SKM-1 treated with dmso at 0.1 percent for 144 hours (cell line): ENCODE measurements at regions not wholly inside any gene's neighbourhood (a gene's known extent, or its start where the extent isn't known, plus 50 kb on each side); places are given as distances from the start of the nearest gene placed in this dataset.

Experiments
- DNase-seq: peaks from one replicate; lab custom pipeline; 2025; ENCODE audit not compliant: unreplicated experiment; lab: John Stamatoyannopoulos, UW

GRCh38 chr4:22122062-22122461 lies 173.5 kb upstream of the KCNIP4 start:
- DNase-seq, result no peak

- no peak for DNase-seq
Observed at GRCh38 chr4:22115262-22115661, 166.7 kb upstream of the KCNIP4 start.

- DNase-seq, result no peak
Observed at GRCh38 chr4:22103768-22104167, 155.2 kb upstream of the KCNIP4 start.

GRCh38 chr4:22099896-22100295 lies 151.3 kb upstream of the KCNIP4 start:
- DNase-seq, result no peak

- no peak for DNase-seq
Observed at GRCh38 chr4:22097596-22097995, 149.0 kb upstream of the KCNIP4 start.

- no peak for DNase-seq
Observed at GRCh38 chr4:22094217-22094616, 145.6 kb upstream of the KCNIP4 start.

GRCh38 chr4:22093126-22093525 lies 144.6 kb upstream of the KCNIP4 start:
- DNase-seq, result no peak

- no peak for DNase-seq
Observed at GRCh38 chr4:22091906-22092305, 143.3 kb upstream of the KCNIP4 start.

- no peak for DNase-seq
Observed at GRCh38 chr4:22091352-22091717, 142.8 kb upstream of the KCNIP4 start.

- no peak for DNase-seq
Observed at GRCh38 chr4:22090661-22091351, 142.2 kb upstream of the KCNIP4 start.

- DNase-seq, result no peak
Observed at GRCh38 chr4:22077571-22077970, 129.0 kb upstream of the KCNIP4 start.

- DNase-seq, result no peak
Observed at GRCh38 chr4:22072726-22073125, 124.2 kb upstream of the KCNIP4 start.

GRCh38 chr4:22072240-22072639 lies 123.7 kb upstream of the KCNIP4 start:
- DNase-seq, result no peak

- DNase-seq, result no peak
Observed at GRCh38 chr4:22071749-22072148, 123.2 kb upstream of the KCNIP4 start.

- DNase-seq, result no peak
Observed at GRCh38 chr4:22070256-22070655, 121.7 kb upstream of the KCNIP4 start.

- no peak for DNase-seq
Observed at GRCh38 chr4:22063613-22064012, 115.0 kb upstream of the KCNIP4 start.

GRCh38 chr4:22062676-22063075 lies 114.1 kb upstream of the KCNIP4 start:
- DNase-seq, result no peak

- DNase-seq, result no peak
Observed at GRCh38 chr4:22055954-22056353, 107.4 kb upstream of the KCNIP4 start.

GRCh38 chr4:22052076-22052475 lies 103.5 kb upstream of the KCNIP4 start:
- DNase-seq, result no peak

- DNase-seq, result no peak
Observed at GRCh38 chr4:22048323-22048722, 99.8 kb upstream of the KCNIP4 start.

GRCh38 chr4:22047793-22048192 lies 99.2 kb upstream of the KCNIP4 start:
- DNase-seq, result no peak

- DNase-seq, result no peak
Observed at GRCh38 chr4:22045051-22045630, 96.6 kb upstream of the KCNIP4 start.

- no peak for DNase-seq
Observed at GRCh38 chr4:22031423-22031822, 82.9 kb upstream of the KCNIP4 start.
